Fibroblast of villous mesenchyme (primary cell): ENCODE measurements at regions not wholly inside any gene's neighbourhood (a gene's known extent, or its start where the extent isn't known, plus 50 kb on each side); places are given as distances from the start of the nearest gene placed in this dataset.

Experiments
- DNase-seq: peaks from one replicate; pipeline ENCODE4 v3.0.0-alpha.2; 2010; ENCODE audit warnings: low read depth
- H3K4me3 ChIP-seq: 2 replicates; pipeline ENCODE4 v1.5.1; 2011; ENCODE audit warnings: low read depth, mild to moderate bottlenecking, low read length
- TF ChIP-seq, protein P1 (sequence below): IDR thresholded peaks from 2 replicates; pipeline ENCODE4 v1.5.1; 2012; ENCODE audit warnings: low read depth, mild to moderate bottlenecking, low read length; ENCODE audit not compliant: insufficient read depth

- no peak overlapping the region for H3K4me3 ChIP-seq
- DNase-seq = no peak
- TF ChIP-seq, protein P1, sequence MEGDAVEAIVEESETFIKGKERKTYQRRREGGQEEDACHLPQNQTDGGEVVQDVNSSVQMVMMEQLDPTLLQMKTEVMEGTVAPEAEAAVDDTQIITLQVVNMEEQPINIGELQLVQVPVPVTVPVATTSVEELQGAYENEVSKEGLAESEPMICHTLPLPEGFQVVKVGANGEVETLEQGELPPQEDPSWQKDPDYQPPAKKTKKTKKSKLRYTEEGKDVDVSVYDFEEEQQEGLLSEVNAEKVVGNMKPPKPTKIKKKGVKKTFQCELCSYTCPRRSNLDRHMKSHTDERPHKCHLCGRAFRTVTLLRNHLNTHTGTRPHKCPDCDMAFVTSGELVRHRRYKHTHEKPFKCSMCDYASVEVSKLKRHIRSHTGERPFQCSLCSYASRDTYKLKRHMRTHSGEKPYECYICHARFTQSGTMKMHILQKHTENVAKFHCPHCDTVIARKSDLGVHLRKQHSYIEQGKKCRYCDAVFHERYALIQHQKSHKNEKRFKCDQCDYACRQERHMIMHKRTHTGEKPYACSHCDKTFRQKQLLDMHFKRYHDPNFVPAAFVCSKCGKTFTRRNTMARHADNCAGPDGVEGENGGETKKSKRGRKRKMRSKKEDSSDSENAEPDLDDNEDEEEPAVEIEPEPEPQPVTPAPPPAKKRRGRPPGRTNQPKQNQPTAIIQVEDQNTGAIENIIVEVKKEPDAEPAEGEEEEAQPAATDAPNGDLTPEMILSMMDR = no peak
These were observed 187.0 kb upstream of the ISX start for GRCh38 chr22:34879001-34879400.

DNA sequence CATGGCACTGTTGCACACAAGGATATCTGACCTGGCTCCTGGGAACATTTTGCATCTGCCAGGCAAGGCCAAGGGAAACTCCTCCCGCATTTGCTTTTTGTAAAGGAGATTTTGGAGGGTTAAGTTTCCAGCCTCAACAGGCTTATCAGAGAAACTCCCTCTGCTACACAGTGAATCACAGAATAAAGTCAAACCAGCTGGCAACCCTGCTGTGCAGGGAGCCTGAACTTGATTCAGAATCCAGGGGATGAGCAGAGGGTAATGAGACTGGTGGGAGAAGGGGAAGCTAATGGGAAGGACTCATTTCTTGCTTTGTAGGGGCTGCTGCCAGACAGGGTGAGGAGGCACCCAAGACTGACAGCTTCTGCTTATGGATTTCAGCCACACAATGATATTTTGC is 185.3 kb upstream of the ISX start:
- DNase-seq = no peak
- TF ChIP-seq, protein P1 = no peak
- no peak overlapping the region for H3K4me3 ChIP-seq

- TF ChIP-seq, protein P1 = no peak
- no peak for DNase-seq
- no peak overlapping the region for H3K4me3 ChIP-seq
These were observed 184.5 kb upstream of the ISX start for GRCh38 chr22:34881453-34881852.

DNA sequence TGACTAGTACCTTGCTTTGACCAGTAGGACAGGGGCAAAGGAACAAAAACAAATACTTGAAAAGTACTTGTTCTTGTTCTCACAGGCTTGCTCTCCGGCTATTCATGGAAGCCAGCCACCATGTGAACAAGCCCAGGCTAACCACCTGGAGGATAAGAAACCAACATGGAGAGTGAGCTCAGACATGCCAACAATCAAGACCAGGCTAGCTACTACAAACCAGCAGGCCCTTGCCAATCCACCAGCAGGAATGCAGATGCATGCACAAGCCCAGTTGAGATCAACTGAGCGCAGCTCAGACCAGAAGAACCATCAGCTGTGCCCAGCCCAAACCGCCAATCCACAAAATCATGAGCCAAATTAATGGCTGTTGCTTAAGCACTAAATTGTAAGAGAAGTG is 180.1 kb upstream of the ISX start:
- no peak overlapping the region for H3K4me3 ChIP-seq
- no peak for DNase-seq
- TF ChIP-seq, protein P1 = no peak

DNA sequence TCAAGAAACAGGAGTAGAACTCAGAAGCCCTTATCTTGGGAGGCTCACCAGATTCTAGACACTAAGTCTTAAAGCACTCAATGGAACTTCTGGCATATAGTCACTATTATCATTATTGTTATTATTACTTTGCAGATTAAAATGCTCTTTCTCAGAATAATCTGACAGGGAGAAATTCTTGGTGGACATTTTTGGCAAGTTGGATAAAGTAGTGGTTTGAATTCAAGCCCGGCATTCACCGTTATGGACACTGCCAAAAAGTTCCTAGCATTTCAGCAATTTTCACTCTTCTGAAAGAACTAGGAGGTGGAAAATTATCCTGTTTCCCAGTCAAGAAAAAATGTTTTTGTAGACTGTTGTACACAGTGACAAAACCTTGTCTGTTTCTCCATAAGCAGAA is 179.6 kb upstream of the ISX start:
- DNase-seq = no peak
- H3K4me3 ChIP-seq = no peak overlapping the region
- TF ChIP-seq, protein P1 = no peak

GRCh38 chr22:34886812-34887211 is 179.1 kb upstream of the ISX start:
- no peak overlapping the region for H3K4me3 ChIP-seq
- no peak for DNase-seq
- TF ChIP-seq, protein P1 = no peak

DNA sequence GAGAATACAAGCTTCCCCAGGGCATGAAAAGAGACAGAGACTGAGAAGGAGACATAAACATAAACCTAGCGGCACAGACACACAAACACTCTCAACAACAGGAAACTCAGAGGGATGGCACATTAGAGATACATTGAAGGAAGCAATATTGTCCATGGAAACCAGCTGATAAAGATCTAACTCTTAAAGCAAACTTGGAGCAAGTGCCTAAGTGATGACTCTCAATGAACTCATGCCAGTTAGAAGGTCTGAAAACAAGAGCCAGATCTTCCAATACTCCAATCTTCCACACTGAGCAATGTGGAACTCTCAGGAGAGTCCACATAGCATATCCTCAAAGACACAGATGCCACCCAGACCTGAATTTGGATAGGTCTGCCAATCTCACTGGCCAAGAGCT is 168.8 kb upstream of the ISX start:
- TF ChIP-seq, protein P1 = no peak
- H3K4me3 ChIP-seq = no peak overlapping the region
- no peak for DNase-seq
